ENCODE measurements at regions not wholly inside any gene's neighbourhood (a gene's known extent, or its start where the extent isn't known, plus 50 kb on each side); places are given as distances from the start of the nearest gene placed in this dataset.

GRCh38 chr2:217617616-217618022 lies 385.2 kb downstream of the TNS1 start:
- POLR2A ChIA-PET: no interaction called here
- ATAC-seq (replicated peaks in 1 of 4): no peak
- no CpG with 5 or more reads among the region's 8 CpGs for WGBS (ENCODE audit: insufficient coverage)

DNA sequence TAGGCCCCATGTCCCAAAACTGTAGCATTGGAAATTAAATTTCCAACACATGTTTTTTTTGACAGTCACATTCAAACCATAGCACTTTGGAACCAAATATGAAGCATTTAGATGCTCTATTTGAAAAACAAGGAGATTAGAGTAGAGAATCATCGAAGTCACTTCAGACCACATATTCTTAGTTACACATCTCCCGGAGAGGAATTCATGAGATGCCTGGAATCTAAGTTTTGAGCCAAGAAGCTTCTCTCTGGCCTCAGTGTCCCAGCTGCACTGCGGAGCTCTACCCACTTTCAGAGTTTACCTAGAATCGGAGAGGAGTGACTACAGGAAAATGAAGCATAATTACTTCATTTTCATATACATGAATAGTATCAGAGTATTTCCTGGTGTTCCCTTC lies 385.9 kb downstream of the TNS1 start:
- Mint-ChIP-seq H3K27ac (no peak overlapping the region), H3K27me3 (no peaks in the 10 kb centered on the region), H3K4me3 (no peak overlapping the region), H3K9me3 (no peaks in the 10 kb centered on the region), H3K36me3 (no peaks in the 10 kb centered on the region), H3K4me1 (peaks cover 4 to 10% (median 7%) of the 10 kb centered on the region in 3 donors)
- DNase-seq: no peak
- H3K27ac ChIP-seq (ENCODE audit: low read length): no peak overlapping the region
- H3K27me3 ChIP-seq (replicated peaks in 1 of 2; ENCODE audit: control insufficient read depth in 2 of 2, extremely low read depth in 1 of 2, insufficient read depth in 2 of 2, low read length in 1 of 2): no peaks in the 10 kb centered on the region
- 100% methylated on average over 1 of the region's 4 CpGs for WGBS (ENCODE audit: insufficient coverage)
- ATAC-seq (replicated peaks in 1 of 4): no peak
- CTCF ChIA-PET: interaction anchor here in 1 of 2 donors (0.7 kb wide), 1 partner anchor 30 kb away, joined by 4 read pairs; no protein-coding TSS in a partner anchor
- H3K4me1 ChIP-seq (ENCODE audit: control insufficient read depth in 1 of 2, extremely low read depth in 1 of 2, insufficient read depth in 2 of 2, low read length in 2 of 2): peaks cover 4 to 6% of the 10 kb centered on the region in 2 experiments
- POLR2A ChIA-PET: no interaction called here
- H3K36me3 ChIP-seq (ENCODE audit: control insufficient read depth in 2 of 2, extremely low read depth in 1 of 2, insufficient read depth in 1 of 2, low read length in 1 of 2): no peaks in the 10 kb centered on the region
- H3K9me3 ChIP-seq: no peaks in the 10 kb centered on the region
- H3K4me3 ChIP-seq (ENCODE audit: control insufficient read depth in 1 of 2, extremely low read depth in 1 of 2, low read length in 1 of 2): no peak overlapping the region

More at GRCh38 chr2:217617616-217618022, 385.2 kb downstream of the TNS1 start:
- Mint-ChIP-seq H3K36me3 (no peaks in the 10 kb centered on the region), H3K27ac (no peak overlapping the region), H3K4me3 (no peak overlapping the region), H3K9me3 (no peaks in the 10 kb centered on the region), H3K4me1 (peaks cover 0 to 4% (median under 1%) of the 10 kb centered on the region in 3 donors), H3K27me3 (no peaks in the 10 kb centered on the region)
- H3K4me1 ChIP-seq (ENCODE audit: control insufficient read depth in 1 of 2, extremely low read depth in 1 of 2, insufficient read depth in 2 of 2, low read length in 2 of 2): no peaks in the 10 kb centered on the region
- CTCF ChIA-PET: interaction anchor here in 1 of 2 donors (0.6 to 0.7 kb wide), 2 partner anchors 206 to 1595 kb away, joined by 3 to 8 read pairs; no protein-coding TSS in a partner anchor
- no peak for DNase-seq
- H3K27ac ChIP-seq (ENCODE audit: low read length): no peak overlapping the region
- no peaks in the 10 kb centered on the region for H3K9me3 ChIP-seq
- H3K27me3 ChIP-seq (replicated peaks in 1 of 2; ENCODE audit: control insufficient read depth in 2 of 2, extremely low read depth in 1 of 2, insufficient read depth in 2 of 2, low read length in 1 of 2): no peaks in the 10 kb centered on the region
- no peak overlapping the region for H3K4me3 ChIP-seq (ENCODE audit: control insufficient read depth in 1 of 2, extremely low read depth in 1 of 2, low read length in 1 of 2)
- no peaks in the 10 kb centered on the region for H3K36me3 ChIP-seq (ENCODE audit: control insufficient read depth in 2 of 2, extremely low read depth in 1 of 2, insufficient read depth in 1 of 2, low read length in 1 of 2)

GRCh38 chr2:217615171-217615570 lies 387.6 kb downstream of the TNS1 start:
- Histone ChIP-seq H3K4me3 (ENCODE audit: control insufficient read depth in 1 of 2, extremely low read depth in 1 of 2, low read length in 1 of 2) (no peak overlapping the region), H3K4me1 (ENCODE audit: control insufficient read depth in 1 of 2, extremely low read depth in 1 of 2, insufficient read depth in 2 of 2, low read length in 2 of 2) (peaks cover 16 to 21% of the 10 kb centered on the region in 2 experiments), H3K9me3 (no peaks in the 10 kb centered on the region), H3K36me3 (ENCODE audit: control insufficient read depth in 2 of 2, extremely low read depth in 1 of 2, insufficient read depth in 1 of 2, low read length in 1 of 2) (no peaks in the 10 kb centered on the region), H3K27ac (ENCODE audit: low read length) (no peak overlapping the region), H3K27me3 (replicated peaks in 1 of 2; ENCODE audit: control insufficient read depth in 2 of 2, extremely low read depth in 1 of 2, insufficient read depth in 2 of 2, low read length in 1 of 2) (no peaks in the 10 kb centered on the region)
- Mint-ChIP-seq H3K4me1 (peaks cover 22 to 28% (median 25%) of the 10 kb centered on the region in 3 donors), H3K4me3 (no peak overlapping the region), H3K36me3 (no peaks in the 10 kb centered on the region), H3K9me3 (no peaks in the 10 kb centered on the region), H3K27ac (no peak overlapping the region), H3K27me3 (no peaks in the 10 kb centered on the region)
- POLR2A ChIA-PET: no interaction called here
- no CpG with 5 or more reads among the region's 1 CpG for WGBS (ENCODE audit: insufficient coverage)
- DNase-seq (no peak), ATAC-seq (replicated peaks in 1 of 4) (no peak)
- CTCF ChIA-PET: no interaction called here

DNA sequence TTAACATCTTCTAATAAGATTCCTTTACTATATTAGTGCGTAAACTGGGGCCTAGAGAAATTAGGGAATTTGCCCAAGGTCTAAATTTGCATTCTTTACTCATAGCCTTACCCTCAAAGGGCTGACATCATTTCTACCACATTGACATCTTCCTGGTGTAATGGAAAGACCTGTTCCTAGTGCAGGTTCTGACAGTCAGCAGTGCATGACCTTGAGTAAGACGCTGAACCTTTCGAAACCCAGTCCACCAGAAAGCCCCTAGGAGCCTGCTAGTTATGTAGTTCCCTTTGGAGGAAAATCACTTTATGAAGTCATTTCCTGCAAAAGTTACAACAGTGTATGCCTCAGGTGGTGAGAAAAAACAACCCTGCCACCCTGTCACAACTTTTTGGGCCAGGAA lies 388.3 kb downstream of the TNS1 start:
- Histone ChIP-seq H3K27me3 (replicated peaks in 1 of 2; ENCODE audit: control insufficient read depth in 2 of 2, extremely low read depth in 1 of 2, insufficient read depth in 2 of 2, low read length in 1 of 2) (no peaks in the 10 kb centered on the region), H3K4me1 (ENCODE audit: control insufficient read depth in 1 of 2, extremely low read depth in 1 of 2, insufficient read depth in 2 of 2, low read length in 2 of 2) (peaks cover 23 to 28% of the 10 kb centered on the region in 2 experiments), H3K36me3 (ENCODE audit: control insufficient read depth in 2 of 2, extremely low read depth in 1 of 2, insufficient read depth in 1 of 2, low read length in 1 of 2) (no peaks in the 10 kb centered on the region), H3K27ac (ENCODE audit: low read length) (no peak overlapping the region), H3K4me3 (ENCODE audit: control insufficient read depth in 1 of 2, extremely low read depth in 1 of 2, low read length in 1 of 2) (no peak overlapping the region), H3K9me3 (no peaks in the 10 kb centered on the region)
- H3K27ac Mint-ChIP-seq: no peak overlapping the region
- DNase-seq: no peak
- no peak overlapping the region for H3K4me3 Mint-ChIP-seq
- CTCF ChIA-PET: no interaction called here
- no peaks in the 10 kb centered on the region for H3K36me3 Mint-ChIP-seq
- H3K9me3 Mint-ChIP-seq: no peaks in the 10 kb centered on the region
- H3K4me1 Mint-ChIP-seq: peaks cover 29 to 34% (median 32%) of the 10 kb centered on the region in 3 donors
- WGBS (ENCODE audit: insufficient coverage): 60% methylated on average over 1 of the region's 3 CpGs
- ATAC-seq (replicated peaks in 1 of 4): no peak
- H3K27me3 Mint-ChIP-seq: no peaks in the 10 kb centered on the region
- POLR2A ChIA-PET: no interaction called here

DNA sequence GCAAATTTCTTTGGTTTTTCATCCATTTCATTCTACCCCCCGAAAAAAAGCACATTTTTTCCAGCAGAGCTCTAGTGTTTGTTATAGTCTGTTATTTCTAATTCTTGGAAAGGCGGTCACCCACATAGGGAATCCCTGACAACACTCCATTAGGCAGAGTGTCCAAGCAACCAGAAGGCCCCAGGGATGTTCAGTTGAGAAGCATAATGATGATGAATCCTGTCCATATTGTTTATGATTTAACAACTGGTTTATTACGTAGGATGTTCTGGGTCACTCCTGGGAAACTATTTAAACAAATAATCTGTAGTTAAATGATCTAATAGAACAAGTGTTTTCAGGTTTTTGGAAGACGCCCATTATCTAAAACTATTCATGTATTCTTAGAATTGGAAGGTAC lies 388.7 kb downstream of the TNS1 start:
- no CpG with 5 or more reads among the region's 4 CpGs for WGBS (ENCODE audit: insufficient coverage)
- Mint-ChIP-seq H3K36me3 (no peaks in the 10 kb centered on the region), H3K9me3 (no peaks in the 10 kb centered on the region), H3K27ac (no peak overlapping the region), H3K4me3 (no peak overlapping the region), H3K27me3 (no peaks in the 10 kb centered on the region), H3K4me1 (peaks cover 33 to 38% (median 35%) of the 10 kb centered on the region in 3 donors)
- ATAC-seq (replicated peaks in 1 of 4) (no peak), DNase-seq (no peak)
- POLR2A ChIA-PET: no interaction called here
- Histone ChIP-seq H3K9me3 (no peaks in the 10 kb centered on the region), H3K4me3 (ENCODE audit: control insufficient read depth in 1 of 2, extremely low read depth in 1 of 2, low read length in 1 of 2) (no peak overlapping the region), H3K27ac (ENCODE audit: low read length) (no peak overlapping the region), H3K4me1 (ENCODE audit: control insufficient read depth in 1 of 2, extremely low read depth in 1 of 2, insufficient read depth in 2 of 2, low read length in 2 of 2) (peaks cover 26 to 32% of the 10 kb centered on the region in 2 experiments), H3K36me3 (ENCODE audit: control insufficient read depth in 2 of 2, extremely low read depth in 1 of 2, insufficient read depth in 1 of 2, low read length in 1 of 2) (no peaks in the 10 kb centered on the region), H3K27me3 (replicated peaks in 1 of 2; ENCODE audit: control insufficient read depth in 2 of 2, extremely low read depth in 1 of 2, insufficient read depth in 2 of 2, low read length in 1 of 2) (no peaks in the 10 kb centered on the region)
- CTCF ChIA-PET: no interaction called here

- peak overlapping the region in 1 of 2 donors; percentile 97 for H3K27ac Mint-ChIP-seq
- Histone ChIP-seq H3K9me3 (no peaks in the 10 kb centered on the region), H3K4me1 (ENCODE audit: control insufficient read depth in 1 of 2, extremely low read depth in 1 of 2, insufficient read depth in 2 of 2, low read length in 2 of 2) (peaks cover 26 to 34% of the 10 kb centered on the region in 2 experiments), H3K27me3 (replicated peaks in 1 of 2; ENCODE audit: control insufficient read depth in 2 of 2, extremely low read depth in 1 of 2, insufficient read depth in 2 of 2, low read length in 1 of 2) (no peaks in the 10 kb centered on the region), H3K4me3 (ENCODE audit: control insufficient read depth in 1 of 2, extremely low read depth in 1 of 2, low read length in 1 of 2) (no peak overlapping the region), H3K36me3 (ENCODE audit: control insufficient read depth in 2 of 2, extremely low read depth in 1 of 2, insufficient read depth in 1 of 2, low read length in 1 of 2) (no peaks in the 10 kb centered on the region), H3K27ac (ENCODE audit: low read length) (no peak overlapping the region)
- no peak overlapping the region for H3K4me3 Mint-ChIP-seq
- ATAC-seq (replicated peaks in 1 of 4) (no peak), DNase-seq (no peak)
- CTCF ChIA-PET: no interaction called here
- POLR2A ChIA-PET: no interaction called here
- H3K27me3 Mint-ChIP-seq: peaks cover 0 to 2% of the 10 kb centered on the region in 2 donors
- no peaks in the 10 kb centered on the region for H3K36me3 Mint-ChIP-seq
- peaks cover 42 to 44% (median 42%) of the 10 kb centered on the region in 3 donors for H3K4me1 Mint-ChIP-seq
- 97% methylated on average over 8 of the region's 9 CpGs for WGBS (ENCODE audit: insufficient coverage)
- H3K9me3 Mint-ChIP-seq: no peaks in the 10 kb centered on the region
Measured at GRCh38 chr2:217612920-217613319, 389.9 kb downstream of the TNS1 start.

DNA sequence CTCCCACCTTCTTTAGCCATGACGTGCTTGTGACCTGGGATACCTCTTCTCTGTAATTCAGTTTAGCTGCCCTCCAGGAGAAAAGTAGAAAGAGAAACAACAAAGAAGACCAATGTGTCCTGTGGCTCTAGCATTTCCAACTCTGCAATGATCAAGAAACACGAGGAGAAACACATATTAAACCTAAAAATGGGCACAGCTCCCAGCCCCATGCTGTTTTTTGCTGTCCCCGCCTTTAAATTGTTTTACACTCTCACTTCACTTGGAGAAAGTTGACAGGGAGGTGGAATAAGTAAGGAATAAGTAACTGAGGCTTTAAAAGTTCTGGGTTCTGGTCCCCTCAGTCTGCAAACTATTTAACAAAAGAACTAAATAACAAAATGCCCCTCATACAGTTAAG lies 390.6 kb downstream of the TNS1 start:
- no peaks in the 10 kb centered on the region for H3K36me3 Mint-ChIP-seq
- Histone ChIP-seq H3K36me3 (ENCODE audit: control insufficient read depth in 2 of 2, extremely low read depth in 1 of 2, insufficient read depth in 1 of 2, low read length in 1 of 2) (no peaks in the 10 kb centered on the region), H3K27me3 (replicated peaks in 1 of 2; ENCODE audit: control insufficient read depth in 2 of 2, extremely low read depth in 1 of 2, insufficient read depth in 2 of 2, low read length in 1 of 2) (no peaks in the 10 kb centered on the region), H3K27ac (ENCODE audit: low read length) (peak overlapping the region; percentile 90), H3K9me3 (no peaks in the 10 kb centered on the region), H3K4me3 (ENCODE audit: control insufficient read depth in 1 of 2, extremely low read depth in 1 of 2, low read length in 1 of 2) (no peak overlapping the region), H3K4me1 (ENCODE audit: control insufficient read depth in 1 of 2, extremely low read depth in 1 of 2, insufficient read depth in 2 of 2, low read length in 2 of 2) (peaks cover 28 to 34% of the 10 kb centered on the region in 2 experiments)
- peaks cover 42 to 45% (median 42%) of the 10 kb centered on the region in 3 donors for H3K4me1 Mint-ChIP-seq
- WGBS (ENCODE audit: insufficient coverage): no CpG with 5 or more reads among the region's 3 CpGs
- CTCF ChIA-PET: no interaction called here
- peak overlapping the region; percentile 90 to 97 for H3K27ac Mint-ChIP-seq
- peaks cover 0 to 2% of the 10 kb centered on the region in 2 donors for H3K27me3 Mint-ChIP-seq
- POLR2A ChIA-PET: no interaction called here
- DNase-seq (no peak), ATAC-seq (replicated peaks in 1 of 4) (no peak)
- H3K9me3 Mint-ChIP-seq: no peaks in the 10 kb centered on the region
- H3K4me3 Mint-ChIP-seq: peak overlapping the region in 1 of 3 donors; percentile 22
